ENCODE measurements at regions not wholly inside any gene's neighbourhood (a gene's known extent, or its start where the extent isn't known, plus 50 kb on each side); places are given as distances from the start of the nearest gene placed in this dataset.
"Not testable (repeated sequence)": the region's sequence is repeated elsewhere in the genome, so short reads cannot be mapped to it uniquely, and the experiment has no call there.

DNA sequence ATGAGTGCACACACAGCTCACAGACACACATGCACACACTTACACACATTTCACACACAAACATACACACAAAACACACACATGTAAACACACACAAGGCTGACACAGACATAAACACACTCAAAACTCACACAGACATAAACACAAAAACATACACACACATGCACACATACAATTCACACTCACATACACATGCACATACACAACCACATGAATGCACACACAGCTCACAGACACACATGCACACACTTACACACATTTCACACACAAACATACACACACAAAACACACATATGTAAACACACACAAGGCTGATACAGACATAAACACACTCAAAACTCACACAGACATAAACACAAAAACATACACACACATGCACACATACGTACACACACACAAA is 455.0 kb downstream of the SOX11 start:
- not testable (repeated sequence) for H3K27ac ChIP-seq (ENCODE audit: low read depth in 1 of 2, low read length in 1 of 2); H3K4me1 ChIP-seq (ENCODE audit: control insufficient read depth in 2 of 2, insufficient read depth in 2 of 2, low read length in 2 of 2); H3K27me3 ChIP-seq (ENCODE audit: control insufficient read depth in 2 of 2, insufficient read depth in 1 of 2, low read length in 1 of 2); H3K4me3 ChIP-seq (ENCODE audit: low read length in 2 of 2); H3K36me3 ChIP-seq (ENCODE audit: control insufficient read depth in 2 of 2, insufficient read depth in 2 of 2, low read length in 1 of 2); DNase-seq (ENCODE audit: low read depth in 6 of 9, low spot score in 9 of 9); H3K9me3 ChIP-seq (ENCODE audit: control insufficient read depth in 2 of 2, insufficient read depth in 1 of 2, low read length in 1 of 2)
- 93% methylated on average over 1 of the region's 1 CpG for WGBS

GRCh38 chr2:6148882-6149281 is 456.7 kb downstream of the SOX11 start:
- WGBS = 97% methylated on average over 1 of the region's 1 CpG
- no peaks in the 10 kb centered on the region for H3K9me3 ChIP-seq (ENCODE audit: control insufficient read depth in 2 of 2, insufficient read depth in 1 of 2, low read length in 1 of 2)
- no peak overlapping the region for H3K27ac ChIP-seq (ENCODE audit: low read depth in 1 of 2, low read length in 1 of 2)
- H3K4me1 ChIP-seq (ENCODE audit: control insufficient read depth in 2 of 2, insufficient read depth in 2 of 2, low read length in 2 of 2) = no peaks in the 10 kb centered on the region
- no peak for DNase-seq (ENCODE audit: low read depth in 6 of 9, low spot score in 9 of 9)
- H3K27me3 ChIP-seq (ENCODE audit: control insufficient read depth in 2 of 2, insufficient read depth in 1 of 2, low read length in 1 of 2) = no peaks in the 10 kb centered on the region
- no peak overlapping the region for H3K4me3 ChIP-seq (ENCODE audit: low read length in 2 of 2)
- no peaks in the 10 kb centered on the region for H3K36me3 ChIP-seq (ENCODE audit: control insufficient read depth in 2 of 2, insufficient read depth in 2 of 2, low read length in 1 of 2)

GRCh38 chr2:6159606-6160005 is 467.4 kb downstream of the SOX11 start:
- WGBS = 46% methylated on average over 3 of the region's 3 CpGs
- DNase-seq (ENCODE audit: low read depth in 6 of 9, low spot score in 9 of 9) = no peak
- no peaks in the 10 kb centered on the region for H3K4me1 ChIP-seq (ENCODE audit: control insufficient read depth in 2 of 2, insufficient read depth in 2 of 2, low read length in 2 of 2)

GRCh38 chr2:6163932-6164331 is 471.7 kb downstream of the SOX11 start:
- 90% methylated on average over 7 of the region's 7 CpGs for WGBS
- peaks cover 0 to 2% of the 10 kb centered on the region in 2 donors for H3K9me3 ChIP-seq (ENCODE audit: control insufficient read depth in 2 of 2, insufficient read depth in 1 of 2, low read length in 1 of 2)
- H3K4me3 ChIP-seq (ENCODE audit: low read length in 2 of 2) = no peak overlapping the region
- no peaks in the 10 kb centered on the region for H3K4me1 ChIP-seq (ENCODE audit: control insufficient read depth in 2 of 2, insufficient read depth in 2 of 2, low read length in 2 of 2)
- H3K36me3 ChIP-seq (ENCODE audit: control insufficient read depth in 2 of 2, insufficient read depth in 2 of 2, low read length in 1 of 2) = no peaks in the 10 kb centered on the region
- no peak for DNase-seq (ENCODE audit: low read depth in 6 of 9, low spot score in 9 of 9)
- H3K27me3 ChIP-seq (ENCODE audit: control insufficient read depth in 2 of 2, insufficient read depth in 1 of 2, low read length in 1 of 2) = no peaks in the 10 kb centered on the region
- H3K27ac ChIP-seq (ENCODE audit: low read depth in 1 of 2, low read length in 1 of 2) = no peak overlapping the region

More at GRCh38 chr2:6159606-6160005, 467.4 kb downstream of the SOX11 start:
- H3K9me3 ChIP-seq (ENCODE audit: control insufficient read depth in 2 of 2, insufficient read depth in 1 of 2, low read length in 1 of 2) = peaks cover 0 to 2% of the 10 kb centered on the region in 2 donors
- H3K36me3 ChIP-seq (ENCODE audit: control insufficient read depth in 2 of 2, insufficient read depth in 2 of 2, low read length in 1 of 2) = no peaks in the 10 kb centered on the region
- no peak overlapping the region for H3K27ac ChIP-seq (ENCODE audit: low read depth in 1 of 2, low read length in 1 of 2)
- no peaks in the 10 kb centered on the region for H3K27me3 ChIP-seq (ENCODE audit: control insufficient read depth in 2 of 2, insufficient read depth in 1 of 2, low read length in 1 of 2)
- H3K4me3 ChIP-seq (ENCODE audit: low read length in 2 of 2) = no peak overlapping the region

GRCh38 chr2:6164986-6165747 is 473.0 kb downstream of the SOX11 start:
- 77% methylated on average over 11 of the region's 11 CpGs for WGBS
- Histone ChIP-seq H3K4me3 (ENCODE audit: low read length in 2 of 2) (no peak overlapping the region), H3K4me1 (ENCODE audit: control insufficient read depth in 2 of 2, insufficient read depth in 2 of 2, low read length in 2 of 2) (no peaks in the 10 kb centered on the region), H3K27me3 (ENCODE audit: control insufficient read depth in 2 of 2, insufficient read depth in 1 of 2, low read length in 1 of 2) (no peaks in the 10 kb centered on the region), H3K27ac (ENCODE audit: low read depth in 1 of 2, low read length in 1 of 2) (no peak overlapping the region), H3K36me3 (ENCODE audit: control insufficient read depth in 2 of 2, insufficient read depth in 2 of 2, low read length in 1 of 2) (no peaks in the 10 kb centered on the region), H3K9me3 (ENCODE audit: control insufficient read depth in 2 of 2, insufficient read depth in 1 of 2, low read length in 1 of 2) (no peaks in the 10 kb centered on the region)
- DNase-seq (ENCODE audit: low read depth in 6 of 9, low spot score in 9 of 9) = no peak

DNA sequence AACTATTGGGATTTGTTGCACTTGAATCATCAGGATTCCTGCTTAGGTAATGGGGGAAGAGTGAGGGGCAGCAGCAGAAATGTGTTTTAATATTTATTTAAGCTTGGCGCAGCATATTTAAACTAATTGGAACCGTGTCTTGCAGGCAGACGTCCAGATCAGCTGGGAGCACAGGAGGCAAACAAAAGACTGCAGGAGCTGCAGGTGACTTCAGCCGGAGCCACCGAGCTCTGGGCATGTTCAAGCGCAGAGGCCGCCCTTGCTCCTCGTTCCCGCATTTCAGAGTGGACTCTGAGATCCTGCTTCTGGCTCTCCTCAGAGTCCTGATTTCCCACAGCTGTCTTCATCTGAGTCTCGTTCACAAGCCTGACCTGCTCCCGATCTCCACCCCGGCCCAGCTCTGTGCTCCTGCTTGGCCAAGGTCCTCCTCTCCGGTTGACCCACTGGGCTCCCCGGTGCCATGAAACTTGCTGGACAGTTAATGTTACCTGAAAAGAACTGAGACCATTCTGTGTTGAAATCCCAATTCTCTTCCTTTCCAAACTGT is 475.5 kb downstream of the SOX11 start:
- no peaks in the 10 kb centered on the region for H3K9me3 ChIP-seq (ENCODE audit: control insufficient read depth in 2 of 2, insufficient read depth in 1 of 2, low read length in 1 of 2)
- 94% methylated on average over 14 of the region's 14 CpGs for WGBS
- no peak overlapping the region for H3K27ac ChIP-seq (ENCODE audit: low read depth in 1 of 2, low read length in 1 of 2)
- no peak overlapping the region for H3K4me3 ChIP-seq (ENCODE audit: low read length in 2 of 2)
- no peaks in the 10 kb centered on the region for H3K36me3 ChIP-seq (ENCODE audit: control insufficient read depth in 2 of 2, insufficient read depth in 2 of 2, low read length in 1 of 2)
- no peaks in the 10 kb centered on the region for H3K27me3 ChIP-seq (ENCODE audit: control insufficient read depth in 2 of 2, insufficient read depth in 1 of 2, low read length in 1 of 2)
- H3K4me1 ChIP-seq (ENCODE audit: control insufficient read depth in 2 of 2, insufficient read depth in 2 of 2, low read length in 2 of 2) = no peaks in the 10 kb centered on the region
- DNase-seq (ENCODE audit: low read depth in 6 of 9, low spot score in 9 of 9) = no peak

DNA sequence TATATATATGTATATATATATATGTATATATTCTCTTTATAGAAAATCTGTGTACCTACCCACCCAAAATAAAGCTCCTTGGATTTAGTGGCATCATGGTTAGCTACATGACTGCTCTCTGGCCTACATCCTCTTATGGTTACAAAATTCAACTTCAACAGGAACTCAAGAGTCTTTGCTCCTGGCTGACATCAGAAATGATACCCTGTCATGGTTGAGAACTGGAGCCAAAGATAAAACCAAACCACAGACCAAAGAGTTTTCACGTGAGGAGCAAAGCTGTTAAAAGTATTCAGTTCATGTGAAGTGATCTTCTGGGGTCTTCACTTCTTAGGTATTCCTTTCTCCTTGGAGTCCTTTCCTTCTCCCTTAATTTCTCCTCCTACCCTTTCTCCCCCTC is 476.3 kb downstream of the SOX11 start:
- no peaks in the 10 kb centered on the region for H3K27me3 ChIP-seq (ENCODE audit: control insufficient read depth in 2 of 2, insufficient read depth in 1 of 2, low read length in 1 of 2)
- DNase-seq (ENCODE audit: low read depth in 6 of 9, low spot score in 9 of 9) = no peak
- 16% methylated on average over 1 of the region's 1 CpG for WGBS

DNA sequence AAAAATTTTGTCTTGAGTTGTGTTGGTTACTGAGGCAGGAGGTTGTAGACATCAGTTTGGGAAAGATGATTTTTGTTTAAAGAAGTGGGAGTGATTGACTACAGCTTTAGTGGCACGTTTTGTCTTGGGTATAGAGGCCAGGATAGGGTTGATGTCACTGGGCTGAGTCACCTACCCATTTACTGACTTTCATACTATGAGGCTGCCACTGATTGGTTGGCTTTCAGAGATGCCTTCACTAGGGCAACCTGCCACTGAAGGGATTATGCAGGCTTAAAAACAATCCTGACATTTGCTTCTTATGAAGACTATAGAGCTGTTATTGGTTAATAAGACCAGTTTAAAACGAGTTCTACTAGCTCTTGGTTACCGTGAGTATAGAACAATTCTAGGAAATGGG is 479.1 kb downstream of the SOX11 start:
- no peak overlapping the region for H3K4me3 ChIP-seq (ENCODE audit: low read length in 2 of 2)
- H3K4me1 ChIP-seq (ENCODE audit: control insufficient read depth in 2 of 2, insufficient read depth in 2 of 2, low read length in 2 of 2) = no peaks in the 10 kb centered on the region
- no peaks in the 10 kb centered on the region for H3K36me3 ChIP-seq (ENCODE audit: control insufficient read depth in 2 of 2, insufficient read depth in 2 of 2, low read length in 1 of 2)
- WGBS = 67% methylated on average over 3 of the region's 3 CpGs
- no peaks in the 10 kb centered on the region for H3K27me3 ChIP-seq (ENCODE audit: control insufficient read depth in 2 of 2, insufficient read depth in 1 of 2, low read length in 1 of 2)
- DNase-seq (ENCODE audit: low read depth in 6 of 9, low spot score in 9 of 9) = no peak
- H3K27ac ChIP-seq (ENCODE audit: low read depth in 1 of 2, low read length in 1 of 2) = no peak overlapping the region
- H3K9me3 ChIP-seq (ENCODE audit: control insufficient read depth in 2 of 2, insufficient read depth in 1 of 2, low read length in 1 of 2) = no peaks in the 10 kb centered on the region

More for the DNA sequence above, 476.3 kb downstream of the SOX11 start:
- Histone ChIP-seq H3K4me1 (ENCODE audit: control insufficient read depth in 2 of 2, insufficient read depth in 2 of 2, low read length in 2 of 2) (no peaks in the 10 kb centered on the region), H3K36me3 (ENCODE audit: control insufficient read depth in 2 of 2, insufficient read depth in 2 of 2, low read length in 1 of 2) (no peaks in the 10 kb centered on the region), H3K9me3 (ENCODE audit: control insufficient read depth in 2 of 2, insufficient read depth in 1 of 2, low read length in 1 of 2) (no peaks in the 10 kb centered on the region), H3K4me3 (ENCODE audit: low read length in 2 of 2) (no peak overlapping the region), H3K27ac (ENCODE audit: low read depth in 1 of 2, low read length in 1 of 2) (no peak overlapping the region)

- Histone ChIP-seq H3K27ac (ENCODE audit: low read depth in 1 of 2, low read length in 1 of 2) (no peak overlapping the region), H3K4me1 (ENCODE audit: control insufficient read depth in 2 of 2, insufficient read depth in 2 of 2, low read length in 2 of 2) (no peaks in the 10 kb centered on the region), H3K9me3 (ENCODE audit: control insufficient read depth in 2 of 2, insufficient read depth in 1 of 2, low read length in 1 of 2) (no peaks in the 10 kb centered on the region), H3K36me3 (ENCODE audit: control insufficient read depth in 2 of 2, insufficient read depth in 2 of 2, low read length in 1 of 2) (no peaks in the 10 kb centered on the region), H3K4me3 (ENCODE audit: low read length in 2 of 2) (no peak overlapping the region), H3K27me3 (ENCODE audit: control insufficient read depth in 2 of 2, insufficient read depth in 1 of 2, low read length in 1 of 2) (no peaks in the 10 kb centered on the region)
- WGBS = 78% methylated on average over 2 of the region's 2 CpGs
- DNase-seq (ENCODE audit: low read depth in 6 of 9, low spot score in 9 of 9) = no peak
Measured at GRCh38 chr2:6177811-6178210, 485.6 kb downstream of the SOX11 start.
